ENCODE measurements at regions not wholly inside any gene's neighbourhood (a gene's known extent, or its start where the extent isn't known, plus 50 kb on each side); places are given as distances from the start of the nearest gene placed in this dataset.
"Not testable (repeated sequence)": the region's sequence is repeated elsewhere in the genome, so short reads cannot be mapped to it uniquely, and the experiment has no call there.

- TF ChIP-seq, protein P1, sequence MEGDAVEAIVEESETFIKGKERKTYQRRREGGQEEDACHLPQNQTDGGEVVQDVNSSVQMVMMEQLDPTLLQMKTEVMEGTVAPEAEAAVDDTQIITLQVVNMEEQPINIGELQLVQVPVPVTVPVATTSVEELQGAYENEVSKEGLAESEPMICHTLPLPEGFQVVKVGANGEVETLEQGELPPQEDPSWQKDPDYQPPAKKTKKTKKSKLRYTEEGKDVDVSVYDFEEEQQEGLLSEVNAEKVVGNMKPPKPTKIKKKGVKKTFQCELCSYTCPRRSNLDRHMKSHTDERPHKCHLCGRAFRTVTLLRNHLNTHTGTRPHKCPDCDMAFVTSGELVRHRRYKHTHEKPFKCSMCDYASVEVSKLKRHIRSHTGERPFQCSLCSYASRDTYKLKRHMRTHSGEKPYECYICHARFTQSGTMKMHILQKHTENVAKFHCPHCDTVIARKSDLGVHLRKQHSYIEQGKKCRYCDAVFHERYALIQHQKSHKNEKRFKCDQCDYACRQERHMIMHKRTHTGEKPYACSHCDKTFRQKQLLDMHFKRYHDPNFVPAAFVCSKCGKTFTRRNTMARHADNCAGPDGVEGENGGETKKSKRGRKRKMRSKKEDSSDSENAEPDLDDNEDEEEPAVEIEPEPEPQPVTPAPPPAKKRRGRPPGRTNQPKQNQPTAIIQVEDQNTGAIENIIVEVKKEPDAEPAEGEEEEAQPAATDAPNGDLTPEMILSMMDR (IDR thresholded peaks at IDR 0.05), result not testable (repeated sequence)
- not testable (repeated sequence) for TF ChIP-seq POLR2AphosphoS5, POLR2A (IDR thresholded peaks at IDR 0.05)
These were observed 64.1 kb upstream of the ABLIM1 start for GRCh38 chr10:114722136-114722535.
